Ascending aorta (tissue), 2 donors: ENCODE measurements at regions not wholly inside any gene's neighbourhood (a gene's known extent, or its start where the extent isn't known, plus 50 kb on each side); places are given as distances from the start of the nearest gene placed in this dataset.

Source experiments
- DNase-seq, 2 donors: peaks; one replicate each; pipeline ENCODE4 v3.0.0-alpha.2; 2019; ENCODE audit warnings: low spot score in 2 of 2
- H3K27ac ChIP-seq, 2 donors: fragments of 200-600 bp; sonication (generic); one replicate each; pipeline ENCODE4 v1.5.1; 2016 to 2017; ENCODE audit warnings: mild to moderate bottlenecking in 1 of 2
- H3K27me3 ChIP-seq: fragments of 200-600 bp; sonication (generic); one replicate; pipeline ENCODE4 v1.5.1; 2017
- H3K36me3 ChIP-seq, 2 donors: fragments of 200-600 bp; sonication (generic); one replicate each; pipeline ENCODE4 v1.5.1; 2016
- H3K4me1 ChIP-seq, 2 donors: fragments of 200-600 bp; sonication (generic); one replicate each; pipeline ENCODE4 v1.5.1; 2016 to 2017; ENCODE audit warnings: mild to moderate bottlenecking in 1 of 2
- H3K4me3 ChIP-seq, 2 donors: fragments of 200-600 bp; sonication (generic); one replicate each; pipeline ENCODE4 v1.5.1; 2016 to 2017; ENCODE audit warnings: mild to moderate bottlenecking in 1 of 2
- H3K9me3 ChIP-seq, 2 donors: fragments of 200-600 bp; sonication (generic); one replicate each; pipeline ENCODE4 v1.5.1; 2016
- CTCF ChIP-seq, 3 experiments: fragments of 200-600 bp in 2 of 3; fragments of 450-650 bp in 1 of 3; sonication (generic) in 2 of 3; IDR thresholded peaks; one replicate each; pipeline ENCODE4 v1.5.1; 2016 to 2019; ENCODE audit warnings: antibody characterized with exemption in 3 of 3, mild to moderate bottlenecking in 1 of 3, moderate library complexity in 1 of 3
- intact Hi-C: fragments of 100-400 bp; cut with DNase I; formaldehyde crosslinking; loops from one replicate; pipeline ENCODE4 v1.15.1; 2023

GRCh38 chr10:75294518-75294865 lies 58.7 kb upstream of the COMTD1 start:
- intact Hi-C loops, result loop anchor here (2.0 to 10.0 kb wide), 5 partner anchors 58 to 1720 kb away; partner anchors contain the start of gene ZNF503
- H3K9me3 ChIP-seq, result peaks cover 0 to 9% of the 10 kb centered on the region in 2 donors

GRCh38 chr10:75294031-75294437 lies 58.3 kb upstream of the COMTD1 start:
- Histone ChIP-seq H3K9me3 (peaks cover 0 to 6% of the 10 kb centered on the region in 2 donors), H3K27ac (peak overlapping the region; percentile 91 to 94), H3K4me3 (peak overlapping the region; percentile 79 to 92), H3K27me3 (no peaks in the 10 kb centered on the region), H3K36me3 (no peaks in the 10 kb centered on the region), H3K4me1 (peaks cover 11 to 23% of the 10 kb centered on the region in 2 donors)
- DNase-seq, result no peak
- TF ChIP-seq CTCF (IDR thresholded peaks at IDR 0.05), result no peak
- intact Hi-C loops, result loop anchor here (2.0 to 10.0 kb wide), 5 partner anchors 57 to 1721 kb away; partner anchors contain the start of gene ZNF503

More at GRCh38 chr10:75294518-75294865, 58.7 kb upstream of the COMTD1 start:
- Histone ChIP-seq H3K4me3 (peak overlapping the region; percentile 79 to 92), H3K27me3 (no peaks in the 10 kb centered on the region), H3K4me1 (peaks cover 11 to 23% of the 10 kb centered on the region in 2 donors), H3K27ac (peak overlapping the region; percentile 91 to 94), H3K36me3 (no peaks in the 10 kb centered on the region)
- peak in 1 of 2 donors; percentile 76 for DNase-seq
- no peak for TF ChIP-seq CTCF (IDR thresholded peaks at IDR 0.05)

GRCh38 chr10:75293446-75293820 lies 57.7 kb upstream of the COMTD1 start:
- intact Hi-C loops, result loop anchor here (10.0 kb wide), 3 partner anchors 251 to 1721 kb away; no protein-coding TSS in a partner anchor
- H3K27ac ChIP-seq, result peak overlapping the region; percentile 91 to 94

GRCh38 chr10:75292794-75293445 lies 57.2 kb upstream of the COMTD1 start:
- Histone ChIP-seq H3K4me3 (no peak overlapping the region), H3K9me3 (peaks cover 0 to 6% of the 10 kb centered on the region in 2 donors), H3K27ac (peak overlapping the region in 1 of 2 donors; percentile 94), H3K4me1 (peaks cover 11 to 23% of the 10 kb centered on the region in 2 donors), H3K36me3 (no peaks in the 10 kb centered on the region), H3K27me3 (no peaks in the 10 kb centered on the region)
- no peak for DNase-seq
- intact Hi-C loops, result loop anchor here (10.0 kb wide), 3 partner anchors 252 to 1722 kb away; no protein-coding TSS in a partner anchor
- TF ChIP-seq CTCF (IDR thresholded peaks at IDR 0.05), result no peak

More at GRCh38 chr10:75293446-75293820, 57.7 kb upstream of the COMTD1 start:
- TF ChIP-seq CTCF (IDR thresholded peaks at IDR 0.05), result no peak
- peaks cover 0 to 6% of the 10 kb centered on the region in 2 donors for H3K9me3 ChIP-seq
- no peaks in the 10 kb centered on the region for H3K36me3 ChIP-seq
- no peak overlapping the region for H3K4me3 ChIP-seq
- peaks cover 11 to 23% of the 10 kb centered on the region in 2 donors for H3K4me1 ChIP-seq
- DNase-seq, result no peak
- H3K27me3 ChIP-seq, result no peaks in the 10 kb centered on the region

GRCh38 chr10:75291805-75292204 lies 56.0 kb upstream of the COMTD1 start:
- H3K27ac ChIP-seq, result no peak overlapping the region
- no peaks in the 10 kb centered on the region for H3K27me3 ChIP-seq
- no peak for TF ChIP-seq CTCF (IDR thresholded peaks at IDR 0.05)
- peaks cover 0 to 6% of the 10 kb centered on the region in 2 donors for H3K9me3 ChIP-seq
- no peaks in the 10 kb centered on the region for H3K36me3 ChIP-seq
- H3K4me1 ChIP-seq, result peaks cover 11 to 20% of the 10 kb centered on the region in 2 donors
- DNase-seq, result no peak
- no peak overlapping the region for H3K4me3 ChIP-seq
- intact Hi-C loops, result loop anchor here (10.0 kb wide), 3 partner anchors 253 to 1723 kb away; no protein-coding TSS in a partner anchor
